HepG2 (cell line): ENCODE measurements at regions not wholly inside any gene's neighbourhood (a gene's known extent, or its start where the extent isn't known, plus 50 kb on each side); places are given as distances from the start of the nearest gene placed in this dataset.

Experiments
- ASH2L ChIP-seq: fragments of 300-600, 200-600 bp; sonication (generic); IDR thresholded peaks from 2 replicates; pipeline ENCODE4 v1.7.0; 2017; ENCODE audit warnings: low read depth, mild to moderate bottlenecking, moderate library complexity, mixed read lengths, low read length; ENCODE audit not compliant: insufficient read length
- DPF2 ChIP-seq: sonication (generic); formaldehyde crosslinking; IDR thresholded peaks from 2 replicates; pipeline ENCODE4 v1.4.0; 2020; ENCODE audit warnings: mild to moderate bottlenecking, low read depth, missing genetic modification reagents, borderline replicate concordance
- HCFC1 ChIP-seq: fragments of 150-350 bp; IDR thresholded peaks from 2 replicates; pipeline ENCODE4 v1.6.1; 2014; ENCODE audit warnings: low read depth, low read length
- HHEX ChIP-seq: IDR thresholded peaks from 2 replicates; pipeline ENCODE4 v1.6.1; 2016; ENCODE audit warnings: control low read depth
- NFE2 ChIP-seq: sonication (generic); formaldehyde crosslinking; IDR thresholded peaks from 2 replicates; pipeline ENCODE4 v1.4.0; 2020; ENCODE audit warnings: missing genetic modification reagents
- POLR2AphosphoS5 ChIP-seq: IDR thresholded peaks from 2 replicates; pipeline ENCODE4 v1.6.1; 2012; ENCODE audit warnings: low read depth, low read length
- ZNF260 ChIP-seq: sonication (generic); formaldehyde crosslinking; IDR thresholded peaks from 2 replicates; pipeline ENCODE4 v1.4.0; 2020; ENCODE audit warnings: missing genetic modification reagents, low read depth, mild to moderate bottlenecking, borderline replicate concordance
- ZNF713 ChIP-seq: sonication (generic); formaldehyde crosslinking; IDR thresholded peaks from 2 replicates; pipeline ENCODE4 v1.4.0; 2020; ENCODE audit warnings: mild to moderate bottlenecking, missing genetic modification reagents
- TF ChIP-seq, protein P1 (sequence below): sonication (generic); formaldehyde crosslinking; IDR thresholded peaks from 2 replicates; pipeline ENCODE4 v1.5.0; 2020; ENCODE audit warnings: mild to moderate bottlenecking, missing genetic modification reagents, moderate library complexity
- TF ChIP-seq, protein P2 (sequence below): sonication (generic); formaldehyde crosslinking; IDR thresholded peaks from 2 replicates; pipeline ENCODE4 v1.4.0; 2020; ENCODE audit warnings: missing genetic modification reagents

DNA sequence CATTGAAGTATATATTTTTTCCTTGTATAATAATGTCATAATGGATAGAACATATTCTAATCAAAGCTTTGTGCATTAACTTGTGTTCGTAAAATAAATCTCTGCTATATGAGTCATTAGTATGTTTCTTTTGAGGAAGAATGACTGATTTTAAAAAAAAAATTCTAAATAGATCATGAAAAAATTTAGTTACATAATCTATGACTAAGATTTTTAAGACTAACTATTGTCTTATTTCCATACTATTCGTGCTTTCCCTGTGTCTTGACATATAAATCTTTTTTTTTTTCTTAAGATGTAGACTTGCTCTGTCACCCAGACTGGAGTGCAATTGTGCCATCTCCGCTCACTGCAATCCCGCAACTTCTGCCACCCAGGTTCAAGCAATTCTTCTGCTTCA is 226.1 kb downstream of the DSEL start:
- TF ChIP-seq ZNF713 (CRISPR knock-in tag) (no peak), ASH2L (no peak), DPF2 (CRISPR knock-in tag) (no peak), ZNF260 (CRISPR knock-in tag) (no peak), HCFC1 (no peak), POLR2AphosphoS5 (no peak), HHEX (CRISPR knock-in tag) (no peak), NFE2 (CRISPR knock-in tag) (no peak)
- TF ChIP-seq, protein P1, sequence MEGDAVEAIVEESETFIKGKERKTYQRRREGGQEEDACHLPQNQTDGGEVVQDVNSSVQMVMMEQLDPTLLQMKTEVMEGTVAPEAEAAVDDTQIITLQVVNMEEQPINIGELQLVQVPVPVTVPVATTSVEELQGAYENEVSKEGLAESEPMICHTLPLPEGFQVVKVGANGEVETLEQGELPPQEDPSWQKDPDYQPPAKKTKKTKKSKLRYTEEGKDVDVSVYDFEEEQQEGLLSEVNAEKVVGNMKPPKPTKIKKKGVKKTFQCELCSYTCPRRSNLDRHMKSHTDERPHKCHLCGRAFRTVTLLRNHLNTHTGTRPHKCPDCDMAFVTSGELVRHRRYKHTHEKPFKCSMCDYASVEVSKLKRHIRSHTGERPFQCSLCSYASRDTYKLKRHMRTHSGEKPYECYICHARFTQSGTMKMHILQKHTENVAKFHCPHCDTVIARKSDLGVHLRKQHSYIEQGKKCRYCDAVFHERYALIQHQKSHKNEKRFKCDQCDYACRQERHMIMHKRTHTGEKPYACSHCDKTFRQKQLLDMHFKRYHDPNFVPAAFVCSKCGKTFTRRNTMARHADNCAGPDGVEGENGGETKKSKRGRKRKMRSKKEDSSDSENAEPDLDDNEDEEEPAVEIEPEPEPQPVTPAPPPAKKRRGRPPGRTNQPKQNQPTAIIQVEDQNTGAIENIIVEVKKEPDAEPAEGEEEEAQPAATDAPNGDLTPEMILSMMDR (CRISPR knock-in tag), result no peak
- TF ChIP-seq, protein P2, sequence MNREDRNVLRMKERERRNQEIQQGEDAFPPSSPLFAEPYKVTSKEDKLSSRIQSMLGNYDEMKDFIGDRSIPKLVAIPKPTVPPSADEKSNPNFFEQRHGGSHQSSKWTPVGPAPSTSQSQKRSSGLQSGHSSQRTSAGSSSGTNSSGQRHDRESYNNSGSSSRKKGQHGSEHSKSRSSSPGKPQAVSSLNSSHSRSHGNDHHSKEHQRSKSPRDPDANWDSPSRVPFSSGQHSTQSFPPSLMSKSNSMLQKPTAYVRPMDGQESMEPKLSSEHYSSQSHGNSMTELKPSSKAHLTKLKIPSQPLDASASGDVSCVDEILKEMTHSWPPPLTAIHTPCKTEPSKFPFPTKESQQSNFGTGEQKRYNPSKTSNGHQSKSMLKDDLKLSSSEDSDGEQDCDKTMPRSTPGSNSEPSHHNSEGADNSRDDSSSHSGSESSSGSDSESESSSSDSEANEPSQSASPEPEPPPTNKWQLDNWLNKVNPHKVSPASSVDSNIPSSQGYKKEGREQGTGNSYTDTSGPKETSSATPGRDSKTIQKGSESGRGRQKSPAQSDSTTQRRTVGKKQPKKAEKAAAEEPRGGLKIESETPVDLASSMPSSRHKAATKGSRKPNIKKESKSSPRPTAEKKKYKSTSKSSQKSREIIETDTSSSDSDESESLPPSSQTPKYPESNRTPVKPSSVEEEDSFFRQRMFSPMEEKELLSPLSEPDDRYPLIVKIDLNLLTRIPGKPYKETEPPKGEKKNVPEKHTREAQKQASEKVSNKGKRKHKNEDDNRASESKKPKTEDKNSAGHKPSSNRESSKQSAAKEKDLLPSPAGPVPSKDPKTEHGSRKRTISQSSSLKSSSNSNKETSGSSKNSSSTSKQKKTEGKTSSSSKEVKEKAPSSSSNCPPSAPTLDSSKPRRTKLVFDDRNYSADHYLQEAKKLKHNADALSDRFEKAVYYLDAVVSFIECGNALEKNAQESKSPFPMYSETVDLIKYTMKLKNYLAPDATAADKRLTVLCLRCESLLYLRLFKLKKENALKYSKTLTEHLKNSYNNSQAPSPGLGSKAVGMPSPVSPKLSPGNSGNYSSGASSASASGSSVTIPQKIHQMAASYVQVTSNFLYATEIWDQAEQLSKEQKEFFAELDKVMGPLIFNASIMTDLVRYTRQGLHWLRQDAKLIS (CRISPR knock-in tag), result no peak
